HEK293T (cell line): ENCODE measurements at regions not wholly inside any gene's neighbourhood (a gene's known extent, or its start where the extent isn't known, plus 50 kb on each side); places are given as distances from the start of the nearest gene placed in this dataset.

Experiments
- CTCF ChIA-PET: fragments of 350-600 bp; formaldehyde crosslinking; extraction: SDS; loops from one replicate; lab custom pipeline; 2021; ENCODE audit warnings: antibody characterized with exemption, inconsistent platforms; lab: Yijun Ruan, JAX
- POLR2A ChIA-PET: fragments of 350-600 bp; formaldehyde crosslinking; extraction: SDS; loops from one replicate; lab custom pipeline; 2020; ENCODE audit warnings: antibody characterized with exemption, inconsistent platforms; lab: Yijun Ruan, JAX
- DNase-seq: peaks from one replicate; pipeline ENCODE4 v3.0.0; 2012; ENCODE audit warnings: mixed read lengths; ENCODE audit errors: extremely low spot score
- ARNT ChIP-seq: fragments of 450-650 bp; IDR thresholded peaks from 2 replicates; pipeline ENCODE4 v1.6.1; 2017; ENCODE audit warnings: mild to moderate bottlenecking
- BHLHE40 ChIP-seq: fragments of 450-650 bp; IDR thresholded peaks from 2 replicates; pipeline ENCODE4 v1.6.1; 2016; ENCODE audit warnings: mild to moderate bottlenecking, moderate library complexity, borderline replicate concordance
- CTBP1 ChIP-seq: fragments of 450-650 bp; IDR thresholded peaks from 2 replicates; pipeline ENCODE4 v1.6.1; 2016; ENCODE audit warnings: borderline replicate concordance
- ELF4 ChIP-seq: fragments of 450-650 bp; IDR thresholded peaks from 2 replicates; pipeline ENCODE4 v1.6.1; 2017; ENCODE audit warnings: antibody characterized with exemption
- FOXA1 ChIP-seq: fragments of 450-650 bp; IDR thresholded peaks from 2 replicates; pipeline ENCODE4 v1.6.1; 2016; ENCODE audit warnings: mild to moderate bottlenecking
- FOXK2 ChIP-seq: fragments of 450-650 bp; IDR thresholded peaks from 2 replicates; pipeline ENCODE4 v1.6.1; 2016; ENCODE audit warnings: mild to moderate bottlenecking
- FOXM1 ChIP-seq: fragments of 450-650 bp; IDR thresholded peaks from 2 replicates; pipeline ENCODE4 v1.6.1; 2017; ENCODE audit warnings: mild to moderate bottlenecking, borderline replicate concordance
- HDGF ChIP-seq: fragments of 450-650 bp; IDR thresholded peaks from 2 replicates; pipeline ENCODE4 v1.6.1; 2017; ENCODE audit warnings: antibody characterized with exemption, borderline replicate concordance
- L3MBTL2 ChIP-seq: fragments of 450-650 bp; conservative IDR thresholded peaks from 2 replicates; pipeline ENCODE4 v1.6.1; 2016; ENCODE audit warnings: mild to moderate bottlenecking
- LEF1 ChIP-seq: fragments of 450-650 bp; IDR thresholded peaks from 2 replicates; pipeline ENCODE4 v1.6.1; 2017; ENCODE audit warnings: mild to moderate bottlenecking, borderline replicate concordance
- NFRKB ChIP-seq: fragments of 450-650 bp; IDR thresholded peaks from 2 replicates; pipeline ENCODE4 v1.6.1; 2016; ENCODE audit warnings: mild to moderate bottlenecking, moderate library complexity
- PKNOX1 ChIP-seq: fragments of 450-650 bp; IDR thresholded peaks from 2 replicates; pipeline ENCODE4 v1.6.1; 2016
- SP1 ChIP-seq: fragments of 450-650 bp; IDR thresholded peaks from 2 replicates; pipeline ENCODE4 v1.6.1; 2017
- SUZ12 ChIP-seq: fragments of 450-650 bp; IDR thresholded peaks from 2 replicates; pipeline ENCODE4 v1.6.1; 2016; ENCODE audit warnings: mild to moderate bottlenecking
- TARDBP ChIP-seq: fragments of 450-650 bp; IDR thresholded peaks from 2 replicates; pipeline ENCODE4 v1.6.1; 2016
- ZNF384 ChIP-seq: fragments of 450-650 bp; IDR thresholded peaks from 2 replicates; pipeline ENCODE4 v1.6.1; 2016

DNA sequence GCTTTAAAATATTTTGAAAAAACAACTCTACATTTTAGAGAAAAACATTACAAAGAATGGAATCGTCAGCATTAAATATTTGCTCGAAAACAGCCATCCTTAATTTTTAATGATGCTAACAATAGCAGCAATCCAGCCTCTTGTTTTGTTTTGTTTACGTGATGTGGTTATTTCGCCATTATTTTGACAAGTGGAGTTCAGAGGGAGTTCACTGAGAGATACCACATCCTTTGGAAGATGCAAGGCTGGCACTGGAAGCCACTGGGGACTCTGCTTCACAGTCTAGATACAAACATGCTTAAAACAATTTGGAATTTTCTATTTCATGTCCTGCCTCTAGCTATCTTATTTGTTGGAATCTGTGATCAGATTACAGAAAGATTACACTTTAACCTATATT is 556.3 kb downstream of the PCDH17 start:
- no peak for DNase-seq
- ChIA-PET CTCF (no interaction called here), POLR2A (no interaction called here)
- TF ChIP-seq L3MBTL2 = no peak
- no peak for TF ChIP-seq CTBP1
- no peak for TF ChIP-seq SUZ12
- TF ChIP-seq NFRKB = no peak
- TF ChIP-seq ARNT = no peak

GRCh38 chr13:58190577-58190976 is 559.0 kb downstream of the PCDH17 start:
- no peak for DNase-seq
- CTCF ChIA-PET = no interaction called here
- no peak for TF ChIP-seq CTBP1
- TF ChIP-seq FOXK2 = no peak
- TF ChIP-seq BHLHE40 = no peak
- no peak for TF ChIP-seq NFRKB
- TF ChIP-seq PKNOX1 = no peak
- TF ChIP-seq HDGF = no peak
- TF ChIP-seq FOXM1 = no peak
- TF ChIP-seq ARNT = no peak
- no peak for TF ChIP-seq ELF4
- no peak for TF ChIP-seq FOXA1
- no peak for TF ChIP-seq SUZ12
- TF ChIP-seq LEF1 = no peak
- no peak for TF ChIP-seq ZNF384
- TF ChIP-seq L3MBTL2 = no peak
- no peak for TF ChIP-seq TARDBP
- POLR2A ChIA-PET = no interaction called here

GRCh38 chr13:58191754-58192153 is 560.2 kb downstream of the PCDH17 start:
- no peak for DNase-seq
- no peak for TF ChIP-seq FOXM1
- TF ChIP-seq TARDBP = no peak
- TF ChIP-seq SUZ12 = no peak
- no peak for TF ChIP-seq HDGF
- TF ChIP-seq LEF1 = no peak
- no peak for TF ChIP-seq ELF4
- TF ChIP-seq FOXK2 = no peak
- no peak for TF ChIP-seq CTBP1
- no peak for TF ChIP-seq FOXA1
- ChIA-PET CTCF (no interaction called here), POLR2A (no interaction called here)

DNA sequence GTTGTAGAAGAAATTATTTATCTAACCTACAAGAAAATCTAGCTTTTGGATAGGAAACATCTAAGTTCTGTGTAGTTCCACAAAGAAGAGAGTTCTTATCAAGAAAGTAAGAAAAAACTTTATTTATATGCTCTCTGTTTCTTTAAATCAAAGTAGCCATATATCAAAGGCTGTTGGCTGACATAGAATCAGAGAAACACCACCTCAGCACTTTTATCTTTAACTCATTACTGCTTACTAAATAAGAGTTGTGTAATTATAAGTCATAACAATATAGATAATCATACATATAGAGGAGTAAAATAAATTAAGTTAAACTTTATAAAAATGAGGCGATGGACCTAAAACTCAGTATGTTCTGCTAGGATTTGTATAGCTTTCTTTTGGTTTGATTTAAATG is 570.6 kb downstream of the PCDH17 start:
- no peak for TF ChIP-seq FOXK2
- TF ChIP-seq BHLHE40 = no peak
- no peak for TF ChIP-seq CTBP1
- TF ChIP-seq ELF4 = no peak
- TF ChIP-seq HDGF = no peak
- TF ChIP-seq FOXA1 = no peak
- TF ChIP-seq ARNT = no peak
- no peak for TF ChIP-seq ZNF384
- no peak for TF ChIP-seq LEF1
- no peak for TF ChIP-seq NFRKB
- no peak for TF ChIP-seq SUZ12
- no peak for TF ChIP-seq PKNOX1
- TF ChIP-seq L3MBTL2 = no peak
- POLR2A ChIA-PET = no interaction called here
- DNase-seq = no peak
- CTCF ChIA-PET = no interaction called here

- DNase-seq = no peak
- CTCF ChIA-PET = no interaction called here
- POLR2A ChIA-PET = no interaction called here
- TF ChIP-seq NFRKB (no peak), SP1 (no peak), L3MBTL2 (no peak), FOXA1 (no peak), ELF4 (no peak), TARDBP (no peak), LEF1 (no peak), BHLHE40 (no peak), PKNOX1 (no peak), FOXM1 (no peak), ZNF384 (no peak), CTBP1 (no peak), FOXK2 (no peak), ARNT (no peak), HDGF (no peak)
Observed at GRCh38 chr13:58207501-58207900, 576.0 kb downstream of the PCDH17 start.

DNA sequence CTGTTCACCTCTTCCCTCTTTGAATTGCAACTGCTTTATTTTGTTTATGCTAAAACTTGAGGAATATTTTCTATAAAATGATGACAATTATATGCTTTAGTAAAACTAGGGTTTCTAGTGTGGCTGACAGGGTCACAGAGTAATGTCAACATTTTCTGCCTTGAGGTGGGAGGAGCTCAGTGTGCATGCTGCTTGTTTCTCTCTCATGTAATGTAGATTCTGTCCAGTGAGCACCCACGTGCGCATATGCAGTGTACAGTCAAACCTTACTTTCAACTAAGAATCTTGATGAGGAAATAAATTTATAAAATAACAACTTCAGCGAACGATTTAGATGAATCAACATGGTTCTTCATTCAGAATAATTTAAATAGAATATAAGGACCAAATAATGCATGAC is 603.9 kb downstream of the PCDH17 start:
- ChIA-PET POLR2A (no interaction called here), CTCF (no interaction called here)
- no peak for DNase-seq
- TF ChIP-seq L3MBTL2 (no peak), LEF1 (no peak), ARNT (no peak), CTBP1 (no peak), TARDBP (no peak)
